HepG2 (cell line): ENCODE measurements at regions not wholly inside any gene's neighbourhood (a gene's known extent, or its start where the extent isn't known, plus 50 kb on each side); places are given as distances from the start of the nearest gene placed in this dataset.
"Not testable (repeated sequence)": the region's sequence is repeated elsewhere in the genome, so short reads cannot be mapped to it uniquely, and the experiment has no call there.

Experiments used
- ATAC-seq: fragments of 200-7000 bp; cut with Tn5 transposase; 3 replicates; pipeline ENCODE4 v1.9.1; 2020; ENCODE audit warnings: mild to moderate bottlenecking, moderate library complexity
- BruUV-seq: library from RNA; stranded (reverse); fragments of 400-500 nt; replicated peaks from 2 replicates; lab custom pipeline; 2021; lab: Mats Ljungman, UMichigan
- CTCF ChIA-PET: fragments of 300-600 bp; formaldehyde crosslinking; extraction: SDS; loops from one replicate; lab custom pipeline; 2021; ENCODE audit warnings: low total read pairs, inconsistent platforms, low intra/inter-chr PET ratio; lab: Yijun Ruan, JAX
- POLR2A ChIA-PET: fragments of 350-600 bp; sonication (Branson Sonifier 250); formaldehyde crosslinking; loops from one replicate; lab custom pipeline; 2020; ENCODE audit warnings: antibody characterized with exemption, inconsistent platforms; lab: Yijun Ruan, JAX
- DNase-seq: peaks from one replicate; pipeline ENCODE4 v3.0.0-alpha.2; 2015; ENCODE audit warnings: low spot score
- FAIRE-seq: peaks from 3 replicates; lab custom pipeline; 2011; peaks lifted over from hg19 to GRCh38; lab: Jason Lieb, UNC
- H2AFZ ChIP-seq: one replicate; pipeline ENCODE4 v1.6.1; 2011; ENCODE audit warnings: low read length, inconsistent platforms
- H3K27ac ChIP-seq: fragments of 300-600 bp; 3 replicates; pipeline ENCODE4 v1.8.0; 2011; ENCODE audit warnings: mixed run types, mild to moderate bottlenecking, mixed read lengths, low read length, inconsistent platforms; ENCODE audit not compliant: insufficient read depth; ENCODE audit errors: extremely low read length
- H3K27me3 ChIP-seq, 2 experiments: fragments of 200-600 bp in 1 of 2; 2 replicates in 1 of 2; 3 replicates in 1 of 2; pipeline versions ENCODE4 v1.6.0 to v1.8.0; 2011; ENCODE audit warnings: low read length in 2 of 2, mild to moderate bottlenecking in 2 of 2, moderate library complexity in 2 of 2, inconsistent platforms in 1 of 2; ENCODE audit not compliant: insufficient read depth in 2 of 2, control insufficient read depth in 1 of 2
- H3K36me3 ChIP-seq, 2 experiments: fragments of 200-600 bp in 1 of 2; replicated peaks in 1 of 2; 2 replicates in 1 of 2; 3 replicates in 1 of 2; pipeline versions ENCODE4 v1.5.1 to v1.8.0; 2011; ENCODE audit warnings: low read length in 2 of 2, inconsistent platforms in 1 of 2; ENCODE audit not compliant: insufficient read depth in 2 of 2, control insufficient read depth in 1 of 2
- H3K4me1 ChIP-seq: 2 replicates; pipeline ENCODE4 v1.5.1; 2012; ENCODE audit warnings: low read length, inconsistent platforms; ENCODE audit not compliant: insufficient read depth
- H3K4me2 ChIP-seq: 2 replicates; pipeline ENCODE4 v1.6.0; 2011; ENCODE audit warnings: low read depth, low read length, inconsistent platforms
- H3K4me3 ChIP-seq, 3 experiments: fragments of 200-600 bp in 1 of 3; sonication (generic), shearing (Covaris generic) in 1 of 3; replicated peaks in 1 of 3; 2 replicates each; pipeline ENCODE4 v1.5.1; 2011 to 2016; ENCODE audit warnings: low read length in 3 of 3, inconsistent platforms in 2 of 3, low read depth in 2 of 3, mild to moderate bottlenecking in 2 of 3, control low read depth in 1 of 3, mixed read lengths in 1 of 3; ENCODE audit not compliant: insufficient read depth in 1 of 3
- H3K79me2 ChIP-seq: one replicate; pipeline ENCODE4 v1.6.1; 2011; ENCODE audit warnings: low read length, inconsistent platforms; ENCODE audit not compliant: insufficient read depth
- H3K9ac ChIP-seq: 2 replicates; pipeline ENCODE4 v1.6.0; 2011; ENCODE audit warnings: mild to moderate bottlenecking, low read depth, low read length, inconsistent platforms; ENCODE audit not compliant: insufficient read depth
- H3K9me3 ChIP-seq: 2 replicates; pipeline ENCODE4 v1.5.1; 2012; ENCODE audit warnings: mild to moderate bottlenecking, low read length
- H4K20me1 ChIP-seq: 2 replicates; pipeline ENCODE4 v1.6.0; 2011; ENCODE audit warnings: inconsistent platforms, mild to moderate bottlenecking, low read length, moderate library complexity; ENCODE audit not compliant: insufficient read depth
- WGBS: methylation state at CpG from one replicate; pipeline ENCODE4 v1.1.6; 2017; ENCODE audit warnings: low lambda C conversion rate; 5-methylcytosine and 5-hydroxymethylcytosine counted together
- in situ Hi-C: cut with HindIII; loops from 2 replicates; pipeline ENCODE4 v1.10.0; 2017; ENCODE audit warnings: low pct_unique_long_range_greater_than_20kb; ENCODE audit not compliant: extremely low pct_ligation_motif_present
- intact Hi-C: fragments of 100-400 bp; cut with micrococcal nuclease; formaldehyde crosslinking; loops from one replicate; pipeline ENCODE4 v1.10.0; 2022; ENCODE audit not compliant: unreplicated experiment

- H4K20me1 ChIP-seq, DNase-seq, ATAC-seq, H3K27me3 ChIP-seq, H3K79me2 ChIP-seq, H3K27ac ChIP-seq, intact Hi-C loops, FAIRE-seq, H3K4me1 ChIP-seq, H2AFZ ChIP-seq, H3K4me3 ChIP-seq, H3K9me3 ChIP-seq, BruUV-seq, in situ Hi-C loops, H3K4me2 ChIP-seq, CTCF ChIA-PET, POLR2A ChIA-PET, H3K36me3 ChIP-seq, H3K9ac ChIP-seq: not testable (repeated sequence)
- WGBS, result 23% methylated on average over 8 of the region's 14 CpGs
These were observed 571.1 kb downstream of the TUBA3C start for GRCh38 chr13:18610476-18610875.

GRCh38 chr13:18609371-18609770 lies 572.3 kb downstream of the TUBA3C start:
- H2AFZ ChIP-seq, CTCF ChIA-PET, H3K79me2 ChIP-seq, H4K20me1 ChIP-seq, H3K4me1 ChIP-seq, FAIRE-seq, H3K27ac ChIP-seq, H3K27me3 ChIP-seq, H3K4me3 ChIP-seq, H3K9me3 ChIP-seq, POLR2A ChIA-PET, DNase-seq, H3K36me3 ChIP-seq, H3K9ac ChIP-seq, intact Hi-C loops, BruUV-seq, ATAC-seq, in situ Hi-C loops, H3K4me2 ChIP-seq: not testable (repeated sequence)
- WGBS, result no CpG with 5 or more reads among the region's 42 CpGs

DNA sequence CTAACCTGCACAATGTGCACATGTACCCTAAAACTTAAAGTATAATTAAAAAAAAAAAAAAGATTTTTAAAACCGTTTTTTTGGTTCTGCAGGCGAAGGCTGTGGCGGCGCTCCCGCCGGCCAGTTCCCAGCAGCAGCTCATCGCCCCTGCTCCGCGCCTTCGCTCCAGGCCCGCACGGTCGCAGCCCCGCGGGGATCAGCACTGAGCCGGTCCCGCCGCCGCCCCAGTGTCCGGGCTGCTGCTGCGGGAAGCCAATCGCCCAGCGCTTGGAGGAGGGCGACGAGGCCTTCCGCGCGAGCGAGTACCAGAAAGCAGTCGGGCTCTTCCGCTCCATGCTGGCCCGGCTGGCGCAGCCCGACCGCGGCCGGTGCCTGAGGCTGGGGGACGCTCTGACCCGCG lies 572.8 kb downstream of the TUBA3C start:
- H2AFZ ChIP-seq, ATAC-seq, H3K79me2 ChIP-seq, H4K20me1 ChIP-seq, H3K27me3 ChIP-seq, H3K27ac ChIP-seq, intact Hi-C loops, H3K4me1 ChIP-seq, DNase-seq, H3K36me3 ChIP-seq, FAIRE-seq, POLR2A ChIA-PET, H3K9ac ChIP-seq, H3K9me3 ChIP-seq, BruUV-seq, in situ Hi-C loops, H3K4me2 ChIP-seq, H3K4me3 ChIP-seq, CTCF ChIA-PET: not testable (repeated sequence)
- WGBS, result 90% methylated on average over 14 of the region's 40 CpGs

- H3K9ac ChIP-seq, in situ Hi-C loops, POLR2A ChIA-PET, H3K27me3 ChIP-seq, H3K36me3 ChIP-seq, H3K4me2 ChIP-seq, H3K79me2 ChIP-seq, intact Hi-C loops, ATAC-seq, FAIRE-seq, CTCF ChIA-PET, H4K20me1 ChIP-seq, BruUV-seq, H3K4me1 ChIP-seq, DNase-seq, H3K4me3 ChIP-seq, H2AFZ ChIP-seq, H3K27ac ChIP-seq: not testable (repeated sequence)
- no CpG with 5 or more reads among the region's 24 CpGs for WGBS
- peaks cover 11% of the 10 kb centered on the region for H3K9me3 ChIP-seq
These were observed 581.3 kb downstream of the TUBA3C start for GRCh38 chr13:18600366-18600765.
